Fibroblast of skin of back (primary cell): ENCODE measurements at regions not wholly inside any gene's neighbourhood (a gene's known extent, or its start where the extent isn't known, plus 50 kb on each side); places are given as distances from the start of the nearest gene placed in this dataset.

Experiments used
- DNase-seq: peaks from one replicate; pipeline ENCODE4 v3.0.0-alpha.2; 2013

DNA sequence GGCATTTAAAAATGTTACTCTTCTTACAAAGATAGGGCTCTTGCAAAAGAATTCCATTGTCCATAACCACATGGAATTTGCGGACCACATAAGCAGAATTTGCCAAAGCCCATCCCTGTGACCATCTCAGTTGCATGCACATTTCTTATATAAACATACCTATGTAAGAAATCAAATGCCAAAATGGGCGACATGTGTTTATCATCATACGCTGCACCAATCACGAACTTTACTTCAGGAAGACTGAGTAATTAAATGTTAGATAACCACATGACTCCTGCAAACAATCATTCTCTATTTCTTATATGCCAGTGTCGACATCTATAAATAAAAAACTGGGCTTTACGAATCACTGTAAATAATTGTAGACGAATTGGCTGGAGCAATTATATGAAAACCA, 186.1 kb upstream of the RBMS1 start:
- peak; percentile 23 for DNase-seq

DNA sequence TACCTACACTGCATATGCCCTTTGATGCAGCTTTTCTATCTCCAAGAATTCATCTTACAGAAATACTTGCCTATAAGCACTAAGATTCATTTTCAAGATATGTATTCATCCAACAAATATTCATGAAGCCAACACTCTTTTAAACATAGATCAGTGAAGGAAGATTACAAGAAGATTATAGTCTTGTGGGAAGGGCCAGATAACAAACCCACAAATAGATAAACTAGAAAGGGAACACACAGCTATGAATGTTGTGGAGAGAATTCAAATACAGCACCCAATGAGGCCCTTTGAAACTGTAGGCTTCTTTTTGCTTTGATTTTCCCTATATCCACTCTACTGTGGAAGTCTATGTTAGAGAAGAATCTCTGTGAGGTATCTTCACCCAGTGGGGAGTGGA, 186.7 kb upstream of the RBMS1 start:
- peak; percentile 15 for DNase-seq

DNA sequence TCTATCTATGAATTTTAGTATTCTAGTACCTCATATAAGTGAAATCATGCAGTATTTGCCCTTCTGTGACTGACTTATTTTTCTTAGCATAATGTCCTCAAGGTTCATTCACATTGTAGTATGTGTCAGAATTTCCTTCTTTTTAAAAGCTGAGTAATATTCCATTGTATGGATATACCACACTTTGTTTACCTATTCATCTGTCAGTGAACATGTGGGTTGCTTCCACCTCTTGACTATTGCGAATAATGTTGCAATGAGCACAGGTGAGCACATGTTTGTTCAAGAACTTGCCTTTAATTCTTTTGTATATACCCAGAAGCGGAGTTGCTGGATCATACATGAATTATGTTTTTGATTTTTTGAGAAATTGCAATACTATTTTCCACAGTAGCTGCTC, 187.4 kb upstream of the RBMS1 start:
- no peak for DNase-seq

DNA sequence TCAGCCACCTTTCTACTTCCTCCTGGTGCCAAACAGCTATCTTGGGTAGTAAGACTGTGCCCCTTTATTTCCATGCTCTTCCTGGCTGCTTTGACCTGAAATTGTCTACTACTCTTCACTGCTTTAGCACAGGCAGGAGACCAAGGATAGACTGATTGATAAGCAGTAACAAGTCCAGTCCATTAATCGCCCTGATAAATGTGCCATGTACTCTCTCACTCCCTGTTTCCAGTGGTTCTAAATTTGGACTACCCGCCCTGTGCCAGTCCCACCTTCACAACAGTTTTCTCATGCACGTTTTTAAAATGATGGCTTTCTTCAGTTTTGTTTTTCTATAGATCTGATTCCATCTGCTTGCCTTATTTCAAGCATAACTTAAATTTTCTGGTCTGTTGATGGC, 189.6 kb upstream of the RBMS1 start:
- no peak for DNase-seq

DNA sequence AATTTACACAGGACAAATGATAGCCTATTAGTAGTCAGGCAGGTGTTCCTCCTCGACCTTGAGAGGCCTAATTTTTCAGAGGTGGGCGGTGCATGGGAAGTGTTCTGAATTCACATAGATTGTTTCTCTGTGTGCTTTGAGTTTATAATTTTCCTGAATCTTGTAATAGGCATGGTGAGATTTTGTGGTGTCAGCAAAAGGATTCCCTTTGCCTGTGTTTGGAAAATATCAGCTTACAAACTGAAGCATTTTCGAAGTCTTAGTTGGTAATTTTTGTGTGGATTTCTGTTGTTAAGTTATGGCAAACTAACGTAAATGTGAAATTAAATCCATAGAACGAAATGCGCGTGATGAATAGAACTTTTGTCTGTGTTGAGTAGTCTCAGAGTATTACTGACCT, 194.0 kb upstream of the RBMS1 start:
- no peak for DNase-seq

DNA sequence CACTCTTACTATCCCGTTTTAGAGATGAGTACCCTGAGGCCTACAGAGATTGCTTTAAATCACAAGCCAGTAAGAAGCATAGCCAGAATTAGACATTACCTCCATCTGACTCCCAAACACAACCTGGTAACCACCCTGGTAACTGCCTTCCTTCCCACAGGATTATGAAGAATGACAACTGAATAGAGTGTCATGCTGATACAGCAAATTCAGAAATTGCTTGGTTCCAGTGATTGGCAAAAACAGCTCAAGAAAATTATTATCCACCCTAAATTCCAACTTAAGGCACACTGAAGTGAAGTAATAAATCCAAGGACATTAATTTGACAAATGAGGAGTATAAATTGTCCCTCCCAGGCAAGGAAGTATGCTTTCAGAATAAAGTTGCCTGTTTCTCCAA, 195.8 kb upstream of the RBMS1 start:
- DNase-seq: no peak

DNA sequence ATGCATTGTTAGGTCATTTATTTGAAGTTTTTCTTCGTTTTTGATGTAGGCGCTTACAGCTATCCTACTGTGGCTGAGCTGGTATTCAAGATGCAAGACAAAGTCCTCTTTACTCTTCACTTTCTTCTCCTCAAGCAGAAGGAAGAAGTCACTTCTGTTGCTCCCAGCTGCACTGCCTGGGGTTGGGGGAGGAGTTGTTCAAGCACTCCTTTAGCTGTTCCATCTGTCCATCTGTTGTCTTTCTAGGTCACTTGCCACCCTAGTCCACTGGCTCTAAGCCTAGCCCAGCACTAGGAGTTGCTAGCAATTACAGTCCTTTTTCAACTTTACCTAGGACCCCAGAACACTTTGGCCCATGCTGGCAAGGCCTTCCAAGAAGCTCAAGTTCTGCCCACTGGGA, 200.6 kb upstream of the RBMS1 start:
- DNase-seq: no peak

DNA sequence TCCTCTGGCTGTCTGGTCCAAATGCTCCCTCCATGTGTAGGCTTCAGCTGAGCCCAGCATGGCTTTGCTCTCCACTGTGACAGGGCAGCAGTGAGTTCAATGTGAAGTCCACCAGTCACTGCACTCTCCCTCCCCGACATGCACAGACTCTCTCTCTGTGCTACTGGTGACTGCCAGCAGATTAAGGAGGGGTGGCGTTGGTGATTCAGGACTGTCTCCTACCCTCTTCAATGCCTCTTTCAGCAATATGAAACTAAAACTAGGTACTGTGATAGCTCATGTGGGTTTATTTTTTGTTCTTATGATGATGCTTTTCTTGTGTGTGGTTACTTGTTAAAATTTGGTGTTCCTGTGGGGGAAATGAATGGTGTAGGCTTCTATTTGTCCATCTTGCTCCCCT, 201.0 kb upstream of the RBMS1 start:
- no peak for DNase-seq

DNA sequence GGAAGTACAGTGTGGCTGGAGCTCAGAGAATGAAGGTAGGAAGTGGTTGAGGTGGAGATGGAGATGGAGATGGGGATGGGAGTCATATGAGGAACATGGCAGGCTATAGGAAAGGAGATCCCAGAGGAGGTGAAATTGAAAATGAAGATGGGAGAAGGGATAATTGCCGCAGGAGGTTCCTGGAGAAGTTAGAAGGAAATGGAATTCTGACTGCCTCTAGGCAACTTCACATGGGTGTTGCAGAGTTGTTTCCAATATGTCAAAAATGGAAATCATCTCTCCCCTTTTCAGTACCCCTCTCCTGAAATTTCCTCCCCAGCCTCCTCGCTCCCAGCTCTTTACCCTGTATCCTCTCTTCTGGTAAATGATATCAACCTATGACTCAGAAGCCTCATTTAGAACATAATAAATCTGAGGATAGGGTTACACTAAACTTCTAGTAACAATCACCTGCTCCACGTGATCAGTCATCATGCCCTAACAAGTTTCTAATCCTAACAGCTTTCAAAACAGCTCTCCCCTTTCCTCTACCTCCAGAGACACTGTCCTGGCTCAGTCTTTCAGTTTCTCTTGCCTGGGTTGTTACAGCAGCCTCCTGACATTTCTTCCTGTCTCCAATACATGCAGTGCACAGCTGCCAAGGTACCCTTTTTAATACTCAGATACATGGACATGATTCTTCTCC, 201.9 kb upstream of the RBMS1 start:
- DNase-seq: no peak

DNA sequence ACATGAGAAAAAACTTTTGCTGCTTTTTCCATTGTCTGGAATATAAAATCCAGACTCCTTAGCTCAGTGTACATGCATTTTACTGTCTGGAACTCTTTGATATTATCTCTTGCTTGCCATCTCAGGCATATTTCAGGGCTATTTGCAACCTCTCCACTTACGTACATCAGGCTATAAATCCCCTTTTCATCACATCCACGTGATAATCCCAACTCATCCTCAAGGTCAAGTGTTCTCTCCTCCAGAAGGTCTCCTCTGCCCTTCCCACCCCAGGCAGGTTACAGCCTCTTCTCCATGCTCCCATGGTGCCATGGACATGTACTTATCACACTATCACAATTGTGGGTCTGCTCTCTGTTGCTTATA, 202.5 kb upstream of the RBMS1 start:
- DNase-seq: no peak

DNA sequence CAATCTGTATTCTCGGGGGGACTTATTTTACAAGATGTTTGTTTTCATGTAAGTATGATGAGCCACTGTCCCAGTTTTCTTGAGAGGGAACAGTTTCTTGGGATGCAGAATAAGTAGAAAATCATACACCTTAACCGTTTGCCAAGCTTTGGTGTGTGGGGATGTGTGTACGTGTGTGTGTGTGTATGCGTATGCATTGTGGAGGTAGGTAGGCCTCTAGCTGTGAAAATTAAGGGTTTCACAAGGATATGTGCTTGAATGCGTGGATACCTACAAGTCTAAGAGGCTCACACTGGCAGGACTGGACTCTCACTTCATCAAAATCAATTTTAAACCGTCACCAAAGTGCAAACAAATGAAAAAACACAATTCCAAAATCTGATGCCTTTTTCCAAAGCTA, 204.2 kb upstream of the RBMS1 start:
- DNase-seq: no peak

DNA sequence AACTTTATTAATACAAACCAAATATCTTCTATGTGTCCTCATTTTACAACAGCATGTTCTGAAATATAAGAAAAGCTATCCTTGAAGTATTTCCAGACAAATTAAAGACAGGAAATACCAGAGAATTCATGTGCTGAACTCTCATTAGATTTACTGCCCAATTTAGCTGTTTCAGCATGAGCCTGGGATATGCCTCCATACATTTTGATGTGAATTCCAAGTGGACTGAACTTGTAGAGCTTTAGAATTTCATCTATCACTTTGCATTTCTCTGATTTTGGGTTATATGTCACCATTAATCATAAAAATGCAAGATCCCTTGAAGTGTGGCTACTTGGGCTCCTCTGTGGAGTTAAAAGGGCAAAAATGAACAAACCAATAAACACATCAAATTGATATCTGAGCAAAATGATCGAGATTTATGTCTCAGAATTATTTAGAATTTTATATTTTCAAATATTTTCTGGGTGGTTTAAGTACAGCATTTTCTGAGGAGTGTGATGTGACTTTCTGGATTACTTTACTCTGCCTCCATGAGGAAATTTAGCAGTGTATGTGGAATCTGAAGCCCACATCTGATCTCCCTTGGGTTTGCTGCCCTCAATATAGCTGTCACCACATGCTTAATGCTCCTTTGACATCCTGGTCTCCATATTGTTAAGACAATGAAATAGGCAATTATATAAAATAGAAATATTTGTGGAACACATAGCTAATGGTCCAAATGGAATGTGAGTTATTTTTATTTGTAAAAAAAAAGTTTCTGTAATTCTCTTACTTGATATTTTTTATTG, 206.6 kb upstream of the RBMS1 start:
- peak; percentile 42 for DNase-seq

DNA sequence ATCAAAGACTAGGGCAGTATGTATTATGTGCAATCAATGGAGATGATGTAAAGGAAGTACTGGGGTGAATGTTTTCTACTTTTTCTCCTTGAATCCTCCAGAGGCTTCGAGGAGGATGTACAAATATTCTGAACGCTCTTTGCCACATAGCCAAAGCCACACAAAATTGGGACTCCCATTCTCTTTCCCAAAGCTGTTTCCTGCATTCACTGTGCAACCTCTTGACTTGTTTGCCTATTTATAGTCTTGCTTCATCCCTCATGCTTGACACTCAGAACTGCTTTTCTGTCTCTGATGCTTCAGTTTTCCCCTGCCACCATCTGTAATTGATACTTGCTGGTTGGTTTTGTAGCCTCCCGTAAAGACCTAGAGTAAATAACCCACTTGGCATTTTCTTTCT, 208.2 kb upstream of the RBMS1 start:
- DNase-seq: no peak

DNA sequence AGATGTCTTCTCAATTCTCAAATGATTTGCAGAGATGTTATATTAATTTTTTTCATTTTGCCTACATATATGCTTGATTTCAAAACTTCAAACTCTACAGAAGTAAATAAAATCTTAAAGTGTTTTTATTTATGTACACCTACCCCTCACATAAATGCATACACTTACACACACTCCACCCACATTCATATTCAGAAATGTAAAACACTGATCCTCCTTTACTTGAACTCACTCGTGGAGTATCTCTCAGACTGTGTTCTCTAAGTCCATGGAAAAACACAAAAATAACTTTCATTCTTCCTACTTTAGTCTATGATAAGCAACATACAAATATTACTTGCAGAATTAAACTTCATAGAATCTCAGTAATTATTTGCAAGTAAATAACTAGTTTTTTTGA, 209.1 kb upstream of the RBMS1 start:
- DNase-seq: no peak

DNA sequence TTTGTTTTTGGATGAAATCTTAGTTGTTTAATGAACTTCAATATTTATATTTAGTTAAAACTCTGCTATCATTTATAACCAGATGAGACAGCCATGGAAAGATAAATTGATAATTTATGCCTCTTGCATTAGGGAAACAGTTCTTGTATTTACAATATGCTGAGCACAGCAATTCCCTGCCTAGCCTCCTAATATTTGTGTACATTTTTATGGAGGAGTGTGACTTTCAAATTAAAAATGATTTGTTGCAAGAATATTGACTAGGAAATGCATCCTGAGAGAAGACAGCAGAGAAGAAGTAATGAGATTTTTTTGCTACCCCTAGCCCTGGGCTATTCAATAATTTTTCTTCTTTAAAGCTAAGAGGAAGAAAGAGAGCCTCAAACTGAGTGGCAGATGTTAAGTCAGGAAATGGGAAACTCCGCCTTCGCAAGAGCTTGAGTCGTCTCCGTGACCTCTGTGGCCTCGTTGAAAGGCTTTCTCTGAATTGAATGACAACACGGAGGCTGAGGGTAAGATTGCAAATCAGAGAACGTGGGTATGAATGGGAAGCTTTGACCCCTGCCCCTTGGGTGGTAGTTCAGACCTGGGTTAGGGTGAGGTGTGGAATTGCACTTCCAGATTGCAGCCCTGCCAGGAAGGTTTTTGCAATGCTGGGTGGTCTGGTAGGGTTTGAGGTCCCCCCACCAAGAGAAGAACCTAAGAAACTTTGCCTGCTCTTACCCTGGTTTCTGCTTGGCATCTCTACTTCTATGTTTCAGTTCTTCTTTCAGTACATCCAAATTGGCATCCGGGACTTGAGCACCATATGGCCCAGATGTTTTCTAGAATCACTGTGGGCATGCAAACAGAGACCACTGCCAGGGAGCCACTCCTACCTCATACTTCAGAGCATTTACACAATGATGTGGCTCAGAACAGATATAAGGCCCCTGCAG, 210.3 kb upstream of the RBMS1 start:
- no peak for DNase-seq

DNA sequence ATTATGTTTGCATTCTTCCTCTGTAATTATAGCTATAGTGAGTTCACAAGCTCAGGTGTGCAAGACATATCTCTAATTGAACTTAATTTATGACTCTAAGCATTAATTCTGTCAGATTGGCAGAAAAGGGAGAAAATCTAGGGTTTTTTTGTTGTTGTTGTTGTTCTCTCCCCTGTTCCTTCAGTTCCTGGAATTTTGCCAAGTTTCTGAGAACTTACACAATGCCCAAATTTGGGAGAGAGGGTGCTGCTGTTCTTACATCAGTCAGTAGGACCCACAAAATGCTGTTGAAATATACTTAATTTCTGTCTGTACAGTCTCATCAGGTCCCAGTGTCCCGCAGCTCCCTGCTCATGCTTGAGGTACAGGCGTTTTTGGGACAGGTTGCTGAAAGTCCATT, 221.8 kb upstream of the RBMS1 start:
- DNase-seq: no peak

DNA sequence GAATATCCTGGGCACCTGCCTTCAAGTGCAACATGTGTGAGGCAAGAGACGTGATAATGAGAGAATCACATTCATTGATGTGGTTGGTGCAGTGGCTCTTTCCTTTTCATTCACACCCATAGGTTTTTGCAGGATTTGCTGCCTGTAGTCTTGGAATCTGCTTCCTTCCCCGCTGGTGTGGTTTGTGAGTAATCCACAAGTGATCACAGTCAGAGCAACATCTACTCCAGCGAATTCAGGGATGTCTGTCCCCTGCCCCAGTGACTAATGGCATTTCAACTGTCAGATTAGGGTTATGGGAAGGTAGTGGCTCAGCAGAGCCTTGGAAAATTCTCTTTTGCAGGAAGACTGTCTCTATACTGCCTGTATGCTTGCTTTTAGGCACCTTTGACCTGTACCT, 225.5 kb upstream of the RBMS1 start:
- peak; percentile 79 for DNase-seq

DNA sequence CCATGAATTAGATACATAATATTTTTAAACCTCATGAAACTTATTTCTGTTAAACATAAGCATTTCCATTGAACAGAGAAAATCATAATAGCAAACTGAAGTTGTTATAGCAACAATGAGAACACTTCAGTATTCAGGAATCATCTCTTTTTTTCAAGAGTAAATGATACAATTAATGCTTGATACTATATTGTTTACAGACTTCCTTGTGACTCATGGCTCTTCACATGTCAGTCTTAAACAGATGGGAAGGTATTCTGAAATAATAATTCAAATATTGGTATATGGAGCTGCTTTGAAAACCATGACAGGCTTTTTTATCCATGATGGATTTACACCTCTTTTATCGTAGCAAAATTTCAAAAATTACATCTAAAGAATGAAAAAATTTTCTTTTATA, 226.5 kb upstream of the RBMS1 start:
- no peak for DNase-seq

DNA sequence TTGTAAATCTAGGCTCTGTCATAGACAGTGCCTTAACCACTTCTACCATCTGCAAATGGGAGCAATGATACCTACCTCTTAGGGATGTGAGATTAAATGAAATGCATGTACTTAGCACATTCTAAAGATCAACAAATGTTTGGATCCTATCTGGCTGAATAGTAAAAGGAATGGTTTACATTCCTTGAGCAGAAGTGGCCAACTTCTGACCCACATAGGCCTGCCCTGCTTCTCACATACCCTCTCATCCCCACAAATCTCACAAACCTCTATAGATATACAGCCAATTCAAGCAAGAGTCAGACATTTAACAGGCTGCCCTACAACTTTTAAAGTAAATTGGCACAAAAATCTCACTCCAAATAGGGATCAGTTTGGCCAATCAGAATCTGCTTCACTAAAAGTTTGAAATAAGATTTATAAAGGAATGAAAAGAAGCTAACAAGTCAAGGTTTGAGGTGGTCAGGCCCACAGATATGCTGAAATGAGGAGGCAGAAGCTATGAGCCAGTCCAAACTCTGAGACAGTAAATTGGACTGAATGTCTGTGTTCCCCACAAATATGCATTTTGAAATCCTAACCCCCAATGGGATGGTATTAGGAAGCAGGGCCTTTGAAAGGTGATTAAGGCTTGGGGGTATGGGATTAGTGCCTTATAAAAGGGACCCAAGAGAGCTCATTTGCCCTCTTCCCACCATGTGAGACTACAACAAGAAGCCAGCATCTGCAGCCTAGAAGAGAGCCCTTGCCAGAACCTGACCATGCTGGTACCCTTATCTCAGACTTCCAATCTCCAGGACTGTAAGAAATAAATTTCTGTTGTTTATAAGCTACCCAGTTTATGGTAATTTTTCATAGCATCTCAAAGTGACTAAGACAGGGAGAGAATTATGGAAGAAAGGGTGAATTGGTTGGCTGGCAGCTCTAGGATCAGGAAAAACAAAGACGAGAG, 227.8 kb upstream of the RBMS1 start:
- no peak for DNase-seq

DNA sequence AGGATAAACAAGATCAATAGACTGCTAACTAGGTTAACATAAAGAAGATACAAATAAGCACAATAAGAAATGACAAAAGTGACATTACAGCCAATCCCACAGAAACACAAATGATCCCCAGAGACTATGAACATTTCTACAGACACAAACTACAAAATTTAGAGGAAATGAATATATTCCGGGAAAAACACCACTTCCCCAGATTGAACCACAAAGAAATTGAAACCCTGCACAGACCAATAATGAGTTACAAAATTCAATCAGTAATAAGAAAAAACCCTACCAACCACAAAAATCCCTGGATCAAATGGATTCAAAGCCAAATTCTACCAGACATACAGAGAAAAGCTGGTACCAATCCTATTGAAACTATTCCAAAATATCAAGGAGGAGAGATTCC, 232.4 kb upstream of the RBMS1 start:
- no peak for DNase-seq

DNA sequence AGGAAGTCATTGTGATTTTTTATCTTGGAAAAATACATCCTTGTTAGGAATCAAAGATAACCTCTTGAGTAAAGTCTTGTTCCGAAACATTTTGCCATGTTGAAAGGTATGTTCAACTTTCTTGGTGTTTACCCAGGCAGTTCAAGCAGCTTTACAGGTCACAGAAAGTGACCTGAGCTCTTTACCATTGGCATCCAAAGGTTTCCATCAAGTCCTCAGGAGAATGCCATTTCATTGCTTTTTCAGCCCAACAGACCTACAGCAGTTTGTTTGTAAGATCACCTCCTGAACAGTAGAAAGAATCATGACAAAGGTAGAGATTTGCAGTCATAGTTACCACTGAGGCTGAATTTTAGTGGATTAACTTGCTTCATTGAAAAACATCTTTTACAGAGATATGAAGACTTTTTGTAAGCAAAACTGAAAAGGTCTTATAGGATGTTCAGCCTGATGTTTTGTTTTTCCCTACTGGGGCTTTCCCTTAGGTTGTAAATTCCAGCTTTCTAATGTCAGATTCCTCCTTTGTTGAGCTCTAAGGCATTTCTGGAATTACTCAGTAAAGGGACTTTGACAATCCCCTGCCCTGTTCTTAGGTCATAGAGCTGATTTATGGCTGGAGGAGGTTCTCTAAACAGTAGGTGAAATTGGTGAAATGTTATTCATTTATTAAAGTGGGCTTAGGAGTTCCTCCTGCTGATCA, 236.8 kb upstream of the RBMS1 start:
- no peak for DNase-seq

DNA sequence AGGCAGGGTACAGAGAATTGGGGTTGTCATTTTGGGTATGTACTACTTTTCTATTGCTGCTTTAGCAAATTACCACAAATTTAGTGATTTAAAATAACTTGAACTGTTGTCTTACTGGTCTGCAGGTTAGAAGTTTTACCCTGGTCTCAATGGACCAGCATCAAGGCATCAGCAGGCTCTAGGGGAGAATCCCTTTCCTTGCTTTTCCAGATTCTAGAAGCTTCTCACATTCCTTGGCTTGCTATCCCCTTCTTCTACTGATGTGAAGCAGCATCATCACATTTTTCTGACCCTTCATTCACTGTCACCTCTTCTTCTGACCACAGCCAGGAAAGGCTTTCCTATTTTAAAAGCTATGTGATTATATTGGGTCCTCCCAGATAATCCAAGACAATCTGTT, 237.8 kb upstream of the RBMS1 start:
- DNase-seq: no peak
